HG03066 (cell line): ENCODE measurements at regions not wholly inside any gene's neighbourhood (a gene's known extent, or its start where the extent isn't known, plus 50 kb on each side); places are given as distances from the start of the nearest gene placed in this dataset.
"Not testable (repeated sequence)": the region's sequence is repeated elsewhere in the genome, so short reads cannot be mapped to it uniquely, and the experiment has no call there.

ENCODE experiments used
- ATAC-seq: cut with Tn5 transposase; IDR thresholded peaks from one replicate; pipeline ENCODE4 v1.9.1; 2021; ENCODE audit warnings: low read depth; ENCODE audit not compliant: unreplicated experiment

- ATAC-seq = no peak
Observed at GRCh38 chr10:9504227-9504626, 1449.7 kb downstream of the GATA3 start.

DNA sequence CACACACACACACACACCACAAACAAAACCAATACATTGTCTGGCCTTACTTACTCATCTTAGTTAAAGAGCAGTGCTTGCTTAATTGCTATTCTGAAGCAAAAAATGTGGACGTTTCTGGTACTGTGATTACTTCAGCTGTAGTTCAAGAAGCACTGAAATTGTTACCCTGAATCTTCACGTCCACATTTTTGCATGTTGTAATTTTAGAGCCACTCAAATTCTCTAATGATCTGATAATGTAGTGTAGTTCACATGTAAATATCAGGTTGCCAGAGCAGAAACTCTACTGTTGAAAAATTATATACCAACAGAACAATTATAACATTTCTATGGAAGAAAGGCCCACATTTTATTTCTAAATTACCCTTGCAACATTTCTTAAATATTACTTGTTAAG is 1451.1 kb downstream of the GATA3 start:
- no peak for ATAC-seq

GRCh38 chr10:9508606-9509005 is 1454.1 kb downstream of the GATA3 start:
- ATAC-seq = no peak

DNA sequence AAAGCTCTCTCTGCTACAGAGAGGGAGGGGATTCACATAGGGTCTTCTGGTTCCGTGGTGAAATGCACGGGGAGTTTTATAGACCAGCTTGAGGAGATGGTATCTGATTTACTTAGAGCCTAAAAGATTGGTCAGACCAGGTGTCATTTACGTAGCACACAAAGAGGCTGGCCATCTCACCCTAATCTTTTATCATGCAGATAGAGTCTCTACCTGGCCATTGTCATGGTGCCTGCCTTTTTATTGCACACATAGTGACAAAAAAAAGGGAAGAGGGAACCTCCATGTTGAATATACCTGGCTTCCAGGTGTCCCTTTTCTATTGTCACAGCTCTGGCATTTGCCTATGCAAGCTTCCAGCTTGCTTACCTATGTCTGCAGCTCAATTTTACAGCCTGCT is 1456.1 kb downstream of the GATA3 start:
- ATAC-seq = no peak

GRCh38 chr10:9515922-9516321 is 1461.4 kb downstream of the GATA3 start:
- ATAC-seq = no peak

GRCh38 chr10:9535744-9536143 is 1481.3 kb downstream of the GATA3 start:
- peak; percentile 97 for ATAC-seq

DNA sequence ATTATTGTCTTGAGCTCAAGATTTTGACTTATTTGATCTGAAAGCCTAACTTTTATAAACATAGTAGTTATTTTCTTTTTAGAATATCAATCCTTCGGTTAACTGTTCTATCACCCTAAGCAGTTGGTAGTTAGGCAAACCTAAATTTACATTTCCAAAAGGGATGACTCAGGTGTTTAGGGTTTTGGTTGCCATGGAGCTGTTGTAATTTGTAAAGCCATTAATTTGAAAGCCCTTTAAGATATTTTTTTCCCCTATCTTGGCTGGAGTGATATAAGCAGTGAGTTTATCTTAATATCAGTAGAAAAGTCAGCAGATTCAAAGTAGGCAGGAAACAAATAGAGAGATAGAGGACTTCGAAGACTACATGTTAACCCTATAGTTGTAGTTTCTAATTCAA is 1472.6 kb upstream of the CELF2 start:
- ATAC-seq = no peak

DNA sequence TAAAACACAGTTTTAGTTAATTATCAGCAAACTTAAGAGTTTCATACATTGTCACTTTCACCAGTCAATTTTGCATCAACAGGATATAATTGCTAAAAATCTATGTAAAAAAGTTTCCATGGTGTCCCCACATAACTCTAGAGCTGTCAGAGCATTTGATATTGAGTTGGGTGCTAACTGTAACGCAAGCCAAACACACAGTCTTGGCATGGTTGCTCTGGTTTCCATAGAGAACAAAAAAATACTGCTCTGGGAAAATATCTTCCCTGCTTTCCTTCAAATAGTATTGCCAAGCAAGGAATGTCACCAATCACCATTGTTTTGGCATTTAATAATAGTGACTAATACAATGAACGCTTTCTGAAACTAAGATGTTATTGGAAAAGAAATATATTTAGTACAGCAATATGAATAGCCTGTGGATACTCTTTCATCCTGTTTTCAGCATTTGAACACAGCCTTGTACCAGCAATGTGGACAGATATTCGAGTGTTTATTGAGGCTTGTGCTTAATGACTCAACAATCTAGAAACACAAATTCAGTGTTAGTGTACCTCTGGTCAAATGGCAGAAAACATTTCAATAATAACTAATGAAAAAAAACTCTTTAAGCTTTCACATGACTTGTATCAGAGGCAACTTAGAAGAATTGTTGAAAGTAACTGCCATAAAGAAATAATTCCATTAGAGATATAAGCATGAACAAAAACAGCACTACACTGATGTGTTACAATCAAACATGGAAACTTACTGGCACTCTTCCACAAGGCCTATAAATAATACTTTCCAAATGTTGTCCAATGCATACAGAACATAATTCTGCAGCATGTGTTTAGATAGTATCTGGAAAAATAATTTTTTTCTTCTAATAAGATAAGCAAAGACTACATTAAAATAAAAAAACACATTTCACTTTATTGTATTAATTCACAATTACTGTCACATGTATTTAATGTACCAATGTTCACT is 1469.5 kb upstream of the CELF2 start:
- ATAC-seq = no peak

DNA sequence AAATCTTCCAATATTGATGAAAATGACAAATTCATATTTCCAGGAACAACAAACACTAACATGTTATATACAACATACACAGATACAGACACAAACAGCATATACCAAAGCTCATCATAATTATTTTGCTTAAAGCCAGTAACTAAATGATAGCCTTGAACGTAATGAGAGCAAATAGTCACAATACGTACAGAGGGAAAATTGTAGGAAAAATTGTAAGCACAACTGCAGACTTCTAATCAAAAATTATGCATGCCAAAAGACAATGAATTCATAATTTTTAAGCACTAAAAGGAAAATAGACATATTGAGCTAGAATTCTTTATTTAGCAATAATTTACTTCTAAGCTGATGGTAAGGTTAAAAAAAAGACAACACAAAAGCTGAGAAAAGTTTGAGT is 1466.9 kb upstream of the CELF2 start:
- ATAC-seq = no peak

- no peak for ATAC-seq
Observed at GRCh38 chr10:9554321-9554720, 1463.4 kb upstream of the CELF2 start.

GRCh38 chr10:9560976-9561375 is 1456.7 kb upstream of the CELF2 start:
- no peak for ATAC-seq

DNA sequence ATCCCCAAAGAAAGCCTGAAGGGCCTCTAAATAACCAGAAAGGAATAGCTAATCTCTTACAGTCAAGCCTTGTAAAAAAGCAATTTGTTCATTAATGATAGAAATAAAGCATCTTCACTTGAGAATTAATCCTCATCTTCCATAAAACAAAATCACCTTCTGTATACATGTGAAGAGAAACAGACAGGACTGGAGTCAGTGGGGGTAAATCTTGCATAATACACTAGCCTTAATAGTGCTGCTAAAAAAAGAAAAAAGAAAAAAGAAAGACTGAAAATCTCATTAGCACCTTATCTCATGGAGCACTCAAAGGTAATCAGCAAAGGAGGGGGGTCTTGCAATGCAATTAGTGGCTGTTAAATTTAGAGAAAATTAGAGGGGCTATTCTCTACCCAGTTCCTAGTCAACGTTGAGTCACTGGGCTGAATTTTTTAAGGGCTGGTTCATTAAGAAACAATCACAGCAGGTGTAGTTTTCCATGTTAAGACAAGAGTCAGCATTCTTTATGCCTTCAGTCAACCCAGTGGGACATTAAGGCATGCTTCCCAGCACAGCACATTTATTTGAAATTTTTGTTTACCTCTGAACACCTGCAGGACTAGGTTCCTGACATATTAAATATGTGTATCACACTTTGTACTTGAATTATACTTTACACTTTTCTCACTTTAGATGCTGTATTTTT is 1455.7 kb upstream of the CELF2 start:
- no peak for ATAC-seq

GRCh38 chr10:9577746-9578145 is 1439.9 kb upstream of the CELF2 start:
- no peak for ATAC-seq

GRCh38 chr10:9579110-9579705 is 1438.5 kb upstream of the CELF2 start:
- no peak for ATAC-seq

GRCh38 chr10:9582803-9583202 is 1434.9 kb upstream of the CELF2 start:
- not testable (repeated sequence) for ATAC-seq

GRCh38 chr10:9596368-9596920 is 1421.2 kb upstream of the CELF2 start:
- no peak for ATAC-seq

DNA sequence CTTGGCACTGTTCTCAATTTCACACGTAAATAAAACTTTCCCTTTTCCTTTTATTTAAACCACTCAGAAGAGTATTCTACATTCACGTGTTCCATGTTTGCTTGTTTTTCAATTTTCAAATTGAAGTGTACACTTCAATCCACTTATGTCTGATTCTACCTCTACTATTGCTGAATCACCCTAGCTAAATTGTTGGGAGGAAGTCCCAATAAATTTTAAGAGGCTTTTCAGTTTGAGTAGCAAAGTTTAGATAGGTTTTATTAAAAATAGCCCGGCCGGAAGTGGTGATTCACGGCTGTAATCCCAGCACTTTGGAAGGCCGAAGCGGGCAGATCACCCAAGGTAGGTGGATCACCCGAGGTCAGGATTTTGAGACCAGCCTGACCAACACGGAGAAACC is 1414.7 kb upstream of the CELF2 start:
- no peak for ATAC-seq

DNA sequence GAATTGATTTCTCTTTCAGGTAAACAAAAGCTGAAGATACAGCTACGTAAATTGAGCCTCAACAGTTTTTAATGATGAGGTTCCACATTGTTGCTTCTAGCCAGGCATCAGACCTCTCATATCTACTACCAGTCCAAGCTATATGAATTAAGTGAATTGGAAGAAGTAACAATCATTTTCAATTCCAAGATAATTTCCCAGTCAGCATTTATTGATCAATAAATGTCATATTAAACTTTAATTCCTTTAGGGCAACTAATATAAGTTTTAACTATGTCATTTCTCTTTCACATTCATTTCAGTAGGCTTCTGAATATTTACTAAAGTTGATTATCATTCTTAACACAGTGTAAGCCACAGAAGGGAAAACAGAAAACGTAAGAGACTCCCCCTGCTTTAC is 1413.7 kb upstream of the CELF2 start:
- no peak for ATAC-seq

DNA sequence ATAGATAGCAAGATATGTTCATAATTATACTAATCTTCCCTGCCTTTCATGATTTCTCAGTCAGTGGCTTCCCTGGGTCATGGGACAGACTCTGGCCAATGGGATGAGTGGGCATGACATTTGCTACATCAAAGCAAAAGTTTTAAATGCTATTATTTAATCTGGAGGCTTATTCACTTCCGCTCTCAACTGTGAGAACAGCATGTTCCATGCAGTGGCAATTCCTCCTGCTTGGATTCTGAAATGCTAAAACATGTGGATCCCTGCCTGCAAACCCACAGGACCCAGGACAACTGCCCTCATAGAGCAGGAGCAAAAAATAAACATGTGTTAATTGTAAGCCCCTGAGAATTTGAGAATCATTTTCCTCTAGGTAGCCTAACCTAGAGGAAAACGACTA is 1412.4 kb upstream of the CELF2 start:
- no peak for ATAC-seq

DNA sequence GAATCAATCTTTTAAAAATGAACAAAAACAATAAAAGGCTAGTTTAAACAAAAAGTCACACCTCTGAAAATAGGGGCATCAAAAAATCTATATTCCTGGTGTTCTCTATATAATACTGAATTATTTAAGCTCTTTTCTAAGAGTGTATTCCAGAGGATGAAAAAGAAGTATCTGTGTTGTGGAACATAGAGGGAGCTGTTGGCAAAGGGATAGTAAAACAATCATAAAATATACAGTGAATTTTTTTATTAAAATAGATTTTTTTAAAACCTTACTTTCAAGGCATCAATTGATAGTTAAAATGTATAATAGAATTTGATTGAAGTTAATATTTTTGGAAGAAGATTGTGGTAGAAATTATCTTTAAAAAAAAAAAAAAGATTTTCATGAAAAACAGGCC is 1409.1 kb upstream of the CELF2 start:
- ATAC-seq = no peak
